ENCODE measurements at regions not wholly inside any gene's neighbourhood (a gene's known extent, or its start where the extent isn't known, plus 50 kb on each side); places are given as distances from the start of the nearest gene placed in this dataset.

GRCh38 chr14:95433094-95433478, 83.4 kb downstream of the SYNE3 start:
- H3K9me3 Mint-ChIP-seq: no peaks in the 10 kb centered on the region
- H3K27me3 Mint-ChIP-seq: no peaks in the 10 kb centered on the region
- H3K36me3 Mint-ChIP-seq (ENCODE audit: low read depth): peaks cover 100% of the 10 kb centered on the region

GRCh38 chr14:95432144-95433093, 84.0 kb downstream of the SYNE3 start:
- Mint-ChIP-seq H3K9me3 (no peaks in the 10 kb centered on the region), H3K27me3 (no peaks in the 10 kb centered on the region), H3K4me1 (ENCODE audit: low read depth) (no peaks in the 10 kb centered on the region), H3K36me3 (ENCODE audit: low read depth) (peaks cover 100% of the 10 kb centered on the region), H3K4me3 (no peak overlapping the region), H3K27ac (no peak overlapping the region)
- intact Hi-C loops (cut with micrococcal nuclease): loop anchor here (10.0 kb wide), 1 partner anchor 308 kb away; no protein-coding TSS in a partner anchor

More at GRCh38 chr14:95433094-95433478, 83.4 kb downstream of the SYNE3 start:
- intact Hi-C loops (cut with micrococcal nuclease): loop anchor here (10.0 kb wide), 1 partner anchor 308 kb away; no protein-coding TSS in a partner anchor
- Mint-ChIP-seq H3K4me3 (no peak overlapping the region), H3K4me1 (ENCODE audit: low read depth) (no peaks in the 10 kb centered on the region), H3K27ac (no peak overlapping the region)

- no peaks in the 10 kb centered on the region for H3K9me3 Mint-ChIP-seq
- H3K27ac Mint-ChIP-seq: no peak overlapping the region
- H3K4me3 Mint-ChIP-seq: no peak overlapping the region
- intact Hi-C loops (cut with micrococcal nuclease): loop anchor here (10.0 kb wide), 1 partner anchor 307 kb away; no protein-coding TSS in a partner anchor
- no peaks in the 10 kb centered on the region for H3K4me1 Mint-ChIP-seq (ENCODE audit: low read depth)
- no peaks in the 10 kb centered on the region for H3K27me3 Mint-ChIP-seq
- peaks cover 94% of the 10 kb centered on the region for H3K36me3 Mint-ChIP-seq (ENCODE audit: low read depth)
These were observed 85.0 kb downstream of the SYNE3 start for GRCh38 chr14:95431199-95432143.

GRCh38 chr14:95428557-95428956, 87.9 kb downstream of the SYNE3 start:
- H3K36me3 Mint-ChIP-seq (ENCODE audit: low read depth): peaks cover 94% of the 10 kb centered on the region
- no peak overlapping the region for H3K4me3 Mint-ChIP-seq
- intact Hi-C loops (cut with micrococcal nuclease): loop anchor here (10.0 kb wide), 1 partner anchor 346 kb away; no protein-coding TSS in a partner anchor
- no peaks in the 10 kb centered on the region for H3K9me3 Mint-ChIP-seq
- H3K27ac Mint-ChIP-seq: no peak overlapping the region
- no peaks in the 10 kb centered on the region for H3K27me3 Mint-ChIP-seq
- H3K4me1 Mint-ChIP-seq (ENCODE audit: low read depth): no peaks in the 10 kb centered on the region

- H3K9me3 Mint-ChIP-seq: no peaks in the 10 kb centered on the region
- H3K4me1 Mint-ChIP-seq (ENCODE audit: low read depth): no peaks in the 10 kb centered on the region
- H3K27me3 Mint-ChIP-seq: no peaks in the 10 kb centered on the region
- peaks cover 94% of the 10 kb centered on the region for H3K36me3 Mint-ChIP-seq (ENCODE audit: low read depth)
- intact Hi-C loops (cut with micrococcal nuclease): loop anchor here (10.0 kb wide), 1 partner anchor 349 kb away; no protein-coding TSS in a partner anchor
- H3K4me3 Mint-ChIP-seq: no peak overlapping the region
- no peak overlapping the region for H3K27ac Mint-ChIP-seq
These were observed 90.4 kb downstream of the SYNE3 start for GRCh38 chr14:95426116-95426475.

- H3K9me3 Mint-ChIP-seq: no peaks in the 10 kb centered on the region
- intact Hi-C loops (cut with micrococcal nuclease): loop anchor here (10.0 kb wide), 1 partner anchor 349 kb away; no protein-coding TSS in a partner anchor
- no peak overlapping the region for H3K4me3 Mint-ChIP-seq
- H3K27me3 Mint-ChIP-seq: no peaks in the 10 kb centered on the region
- H3K27ac Mint-ChIP-seq: no peak overlapping the region
- H3K4me1 Mint-ChIP-seq (ENCODE audit: low read depth): no peaks in the 10 kb centered on the region
- peaks cover 94% of the 10 kb centered on the region for H3K36me3 Mint-ChIP-seq (ENCODE audit: low read depth)
These were observed 90.9 kb downstream of the SYNE3 start for GRCh38 chr14:95425369-95426115.

- no peak overlapping the region for H3K27ac Mint-ChIP-seq
- peaks cover 94% of the 10 kb centered on the region for H3K36me3 Mint-ChIP-seq (ENCODE audit: low read depth)
- intact Hi-C loops (cut with micrococcal nuclease): loop anchor here (10.0 kb wide), 1 partner anchor 350 kb away; no protein-coding TSS in a partner anchor
- H3K4me3 Mint-ChIP-seq: no peak overlapping the region
- H3K27me3 Mint-ChIP-seq: no peaks in the 10 kb centered on the region
- no peaks in the 10 kb centered on the region for H3K9me3 Mint-ChIP-seq
- no peaks in the 10 kb centered on the region for H3K4me1 Mint-ChIP-seq (ENCODE audit: low read depth)
These were observed 91.9 kb downstream of the SYNE3 start for GRCh38 chr14:95424529-95424928.

- Mint-ChIP-seq H3K27ac (no peak overlapping the region), H3K9me3 (no peaks in the 10 kb centered on the region), H3K36me3 (ENCODE audit: low read depth) (peaks cover 97% of the 10 kb centered on the region), H3K27me3 (no peaks in the 10 kb centered on the region), H3K4me3 (no peak overlapping the region), H3K4me1 (ENCODE audit: low read depth) (no peaks in the 10 kb centered on the region)
- intact Hi-C loops (cut with micrococcal nuclease): loop anchor here (10.0 kb wide), 1 partner anchor 353 kb away; no protein-coding TSS in a partner anchor
These were observed 94.7 kb downstream of the SYNE3 start for GRCh38 chr14:95421741-95422140.

GRCh38 chr14:95420060-95420459, 96.4 kb downstream of the SYNE3 start:
- no peak overlapping the region for H3K27ac Mint-ChIP-seq
- no peak overlapping the region for H3K4me3 Mint-ChIP-seq
- H3K36me3 Mint-ChIP-seq (ENCODE audit: low read depth): peaks cover 100% of the 10 kb centered on the region
- no peaks in the 10 kb centered on the region for H3K4me1 Mint-ChIP-seq (ENCODE audit: low read depth)
- no peaks in the 10 kb centered on the region for H3K9me3 Mint-ChIP-seq
- intact Hi-C loops (cut with micrococcal nuclease): loop anchor here (10.0 kb wide), 1 partner anchor 355 kb away; no protein-coding TSS in a partner anchor
- no peaks in the 10 kb centered on the region for H3K27me3 Mint-ChIP-seq

GRCh38 chr14:95419569-95419968, 96.9 kb downstream of the SYNE3 start:
- H3K9me3 Mint-ChIP-seq: no peaks in the 10 kb centered on the region
- no peak overlapping the region for H3K27ac Mint-ChIP-seq
- intact Hi-C loops (cut with micrococcal nuclease): no loop called here
- no peaks in the 10 kb centered on the region for H3K4me1 Mint-ChIP-seq (ENCODE audit: low read depth)
- no peaks in the 10 kb centered on the region for H3K27me3 Mint-ChIP-seq
- H3K36me3 Mint-ChIP-seq (ENCODE audit: low read depth): peaks cover 100% of the 10 kb centered on the region
- H3K4me3 Mint-ChIP-seq: no peak overlapping the region

GRCh38 chr14:95418858-95419257, 97.6 kb downstream of the SYNE3 start:
- no peaks in the 10 kb centered on the region for H3K9me3 Mint-ChIP-seq
- no peak overlapping the region for H3K4me3 Mint-ChIP-seq
- peaks cover 100% of the 10 kb centered on the region for H3K36me3 Mint-ChIP-seq (ENCODE audit: low read depth)
- intact Hi-C loops (cut with micrococcal nuclease): no loop called here
- H3K27ac Mint-ChIP-seq: peak overlapping the region; percentile 13
- no peaks in the 10 kb centered on the region for H3K27me3 Mint-ChIP-seq
- no peaks in the 10 kb centered on the region for H3K4me1 Mint-ChIP-seq (ENCODE audit: low read depth)

GRCh38 chr14:95417492-95417891, 97.8 kb upstream of the CLMN start:
- intact Hi-C loops (cut with micrococcal nuclease): no loop called here
- Mint-ChIP-seq H3K27ac (no peak overlapping the region), H3K4me1 (ENCODE audit: low read depth) (no peaks in the 10 kb centered on the region), H3K36me3 (ENCODE audit: low read depth) (peaks cover 100% of the 10 kb centered on the region), H3K9me3 (no peaks in the 10 kb centered on the region), H3K4me3 (no peak overlapping the region), H3K27me3 (no peaks in the 10 kb centered on the region)

GRCh38 chr14:95415993-95416392, 96.3 kb upstream of the CLMN start:
- H3K36me3 Mint-ChIP-seq (ENCODE audit: low read depth): peaks cover 100% of the 10 kb centered on the region

More at GRCh38 chr14:95415993-95416392, 96.3 kb upstream of the CLMN start:
- intact Hi-C loops (cut with micrococcal nuclease): no loop called here
- H3K4me1 Mint-ChIP-seq (ENCODE audit: low read depth): no peaks in the 10 kb centered on the region
- no peaks in the 10 kb centered on the region for H3K27me3 Mint-ChIP-seq
- H3K27ac Mint-ChIP-seq: no peak overlapping the region
- no peak overlapping the region for H3K4me3 Mint-ChIP-seq
- no peaks in the 10 kb centered on the region for H3K9me3 Mint-ChIP-seq
